Uterus (tissue), 2 donors: ENCODE measurements at regions not wholly inside any gene's neighbourhood (a gene's known extent, or its start where the extent isn't known, plus 50 kb on each side); places are given as distances from the start of the nearest gene placed in this dataset.

ENCODE experiments used
- POLR2A ChIP-seq, 2 donors: fragments of 450-650 bp; IDR thresholded peaks; one replicate each; pipeline ENCODE4 v1.6.1; 2016; ENCODE audit warnings: antibody characterized with exemption in 2 of 2, mild to moderate bottlenecking in 1 of 2, moderate library complexity in 1 of 2
- TF ChIP-seq, protein P1 (sequence below), 4 experiments: fragments of 200-600 bp in 2 of 4; fragments of 450-650 bp in 2 of 4; sonication (generic) in 2 of 4; IDR thresholded peaks; one replicate each; pipeline ENCODE4 v1.5.1; 2016 to 2019; ENCODE audit warnings: antibody characterized with exemption in 4 of 4, mild to moderate bottlenecking in 2 of 4, moderate library complexity in 1 of 4

DNA sequence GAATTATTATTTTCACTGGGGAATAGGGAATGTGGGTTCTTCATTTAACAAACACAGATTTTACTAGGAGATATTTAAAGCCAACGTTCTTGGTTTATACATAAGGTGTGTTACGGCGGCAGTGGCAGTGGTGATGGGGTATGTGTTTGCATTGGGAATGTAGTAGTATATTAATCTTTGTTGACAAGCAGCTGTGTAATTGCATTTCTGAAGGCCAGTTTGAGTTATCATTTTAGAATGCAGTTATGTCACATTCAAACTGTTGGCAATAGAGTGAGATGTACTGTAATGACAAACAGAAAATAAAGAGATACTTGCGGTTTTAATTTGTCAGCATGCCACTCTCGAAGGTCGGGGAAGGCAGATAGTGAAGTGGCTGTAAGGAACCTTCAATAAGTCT lies 628.6 kb upstream of the POM121L12 start:
- TF ChIP-seq, protein P1, sequence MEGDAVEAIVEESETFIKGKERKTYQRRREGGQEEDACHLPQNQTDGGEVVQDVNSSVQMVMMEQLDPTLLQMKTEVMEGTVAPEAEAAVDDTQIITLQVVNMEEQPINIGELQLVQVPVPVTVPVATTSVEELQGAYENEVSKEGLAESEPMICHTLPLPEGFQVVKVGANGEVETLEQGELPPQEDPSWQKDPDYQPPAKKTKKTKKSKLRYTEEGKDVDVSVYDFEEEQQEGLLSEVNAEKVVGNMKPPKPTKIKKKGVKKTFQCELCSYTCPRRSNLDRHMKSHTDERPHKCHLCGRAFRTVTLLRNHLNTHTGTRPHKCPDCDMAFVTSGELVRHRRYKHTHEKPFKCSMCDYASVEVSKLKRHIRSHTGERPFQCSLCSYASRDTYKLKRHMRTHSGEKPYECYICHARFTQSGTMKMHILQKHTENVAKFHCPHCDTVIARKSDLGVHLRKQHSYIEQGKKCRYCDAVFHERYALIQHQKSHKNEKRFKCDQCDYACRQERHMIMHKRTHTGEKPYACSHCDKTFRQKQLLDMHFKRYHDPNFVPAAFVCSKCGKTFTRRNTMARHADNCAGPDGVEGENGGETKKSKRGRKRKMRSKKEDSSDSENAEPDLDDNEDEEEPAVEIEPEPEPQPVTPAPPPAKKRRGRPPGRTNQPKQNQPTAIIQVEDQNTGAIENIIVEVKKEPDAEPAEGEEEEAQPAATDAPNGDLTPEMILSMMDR (IDR thresholded peaks at IDR 0.05), result no peak
- TF ChIP-seq POLR2A (IDR thresholded peaks at IDR 0.05), result no peak
